Effector memory CD4-positive, alpha-beta T cell (primary cell): ENCODE measurements at regions not wholly inside any gene's neighbourhood (a gene's known extent, or its start where the extent isn't known, plus 50 kb on each side); places are given as distances from the start of the nearest gene placed in this dataset.
"Not testable (repeated sequence)": the region's sequence is repeated elsewhere in the genome, so short reads cannot be mapped to it uniquely, and the experiment has no call there.

Source experiments
- DNase-seq, 3 donors: peaks; one replicate each; pipeline ENCODE4 v3.0.0-alpha.2; 2020
- H3K27ac ChIP-seq: 2 replicates; pipeline ENCODE4 v1.7.0; 2013; ENCODE audit warnings: mild to moderate bottlenecking, low read length, moderate library complexity; ENCODE audit not compliant: insufficient read depth, poor library complexity, severe bottlenecking
- H3K27me3 ChIP-seq: replicated peaks from 2 replicates; pipeline ENCODE4 v1.7.0; 2013; ENCODE audit warnings: mild to moderate bottlenecking, low read length; ENCODE audit not compliant: insufficient read depth, control insufficient read depth, poor library complexity, severe bottlenecking
- H3K36me3 ChIP-seq: 2 replicates; pipeline ENCODE4 v1.7.0; 2013; ENCODE audit warnings: mild to moderate bottlenecking, low read length, moderate library complexity; ENCODE audit not compliant: control insufficient read depth, insufficient read depth
- H3K4me1 ChIP-seq: 2 replicates; pipeline ENCODE4 v1.7.0; 2013; ENCODE audit warnings: low read length, mild to moderate bottlenecking; ENCODE audit not compliant: control insufficient read depth, insufficient read depth, poor library complexity, severe bottlenecking
- H3K4me3 ChIP-seq: 2 replicates; pipeline ENCODE4 v1.7.0; 2013; ENCODE audit warnings: low read length, low read depth, mild to moderate bottlenecking; ENCODE audit not compliant: insufficient read depth, poor library complexity, severe bottlenecking
- H3K9me3 ChIP-seq: 2 replicates; pipeline ENCODE4 v1.7.0; 2013; ENCODE audit warnings: mild to moderate bottlenecking, low read length, moderate library complexity; ENCODE audit not compliant: control insufficient read depth

GRCh38 chr6:156432543-156432942 lies 344.6 kb upstream of the ARID1B start:
- H3K36me3 ChIP-seq = no peaks in the 10 kb centered on the region
- H3K4me1 ChIP-seq = no peaks in the 10 kb centered on the region
- H3K9me3 ChIP-seq = no peaks in the 10 kb centered on the region
- no peak overlapping the region for H3K27ac ChIP-seq
- no peaks in the 10 kb centered on the region for H3K27me3 ChIP-seq
- no peak for DNase-seq
- no peak overlapping the region for H3K4me3 ChIP-seq

DNA sequence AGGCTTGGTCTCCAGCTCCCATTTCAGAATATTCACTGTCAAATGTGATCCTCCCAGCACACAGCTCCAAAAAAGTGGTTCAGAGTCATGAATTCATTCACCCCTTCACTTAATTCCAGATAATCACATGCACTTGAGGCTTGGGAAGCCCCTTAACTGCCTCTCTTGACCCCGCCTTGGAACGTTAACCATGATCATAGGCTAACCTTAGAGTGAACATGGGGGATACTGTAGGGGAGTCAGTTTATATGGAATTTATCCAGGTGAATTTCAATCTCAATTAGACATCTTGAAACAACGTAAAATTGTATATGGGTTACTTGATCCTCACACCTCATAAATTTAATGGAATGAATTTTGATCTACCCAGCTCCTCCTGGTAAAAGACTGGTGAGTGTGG lies 346.8 kb upstream of the ARID1B start:
- Histone ChIP-seq H3K9me3 (no peaks in the 10 kb centered on the region), H3K4me1 (no peaks in the 10 kb centered on the region), H3K36me3 (no peaks in the 10 kb centered on the region), H3K27ac (no peak overlapping the region), H3K4me3 (no peak overlapping the region), H3K27me3 (no peaks in the 10 kb centered on the region)
- DNase-seq = no peak

GRCh38 chr6:156427345-156427744 lies 349.8 kb upstream of the ARID1B start:
- peaks cover 20% of the 10 kb centered on the region for H3K4me1 ChIP-seq
- H3K9me3 ChIP-seq = no peaks in the 10 kb centered on the region
- no peak overlapping the region for H3K27ac ChIP-seq
- no peak overlapping the region for H3K4me3 ChIP-seq
- H3K36me3 ChIP-seq = no peaks in the 10 kb centered on the region
- DNase-seq = no peak
- no peaks in the 10 kb centered on the region for H3K27me3 ChIP-seq

GRCh38 chr6:156425359-156426020 lies 351.7 kb upstream of the ARID1B start:
- no peak overlapping the region for H3K4me3 ChIP-seq
- no peaks in the 10 kb centered on the region for H3K9me3 ChIP-seq
- no peak for DNase-seq
- no peaks in the 10 kb centered on the region for H3K27me3 ChIP-seq
- no peaks in the 10 kb centered on the region for H3K36me3 ChIP-seq
- peaks cover 20% of the 10 kb centered on the region for H3K4me1 ChIP-seq
- H3K27ac ChIP-seq = no peak overlapping the region

DNA sequence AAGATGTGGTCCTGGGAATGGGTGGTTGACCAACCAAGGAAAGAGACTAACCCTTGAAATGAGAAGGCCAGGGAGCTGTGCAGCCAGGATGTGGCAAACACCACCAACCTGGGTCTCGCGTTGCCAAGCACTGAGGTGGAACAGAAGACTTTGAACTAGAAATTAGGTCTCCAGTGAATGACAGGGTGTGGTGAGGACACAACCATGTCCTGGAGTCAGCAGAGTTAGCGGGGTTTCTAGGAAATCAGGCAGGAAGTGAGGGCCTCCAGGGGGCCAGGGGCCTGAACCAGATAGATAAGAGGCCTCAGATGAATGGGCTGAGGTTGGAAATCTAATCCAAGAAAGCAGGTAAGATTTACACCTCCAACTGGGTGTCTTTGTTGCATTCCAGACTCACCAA lies 353.3 kb upstream of the ARID1B start:
- H3K36me3 ChIP-seq = no peaks in the 10 kb centered on the region
- no peaks in the 10 kb centered on the region for H3K27me3 ChIP-seq
- H3K4me3 ChIP-seq = peak overlapping the region; percentile 10
- H3K4me1 ChIP-seq = peaks cover 20% of the 10 kb centered on the region
- no peaks in the 10 kb centered on the region for H3K9me3 ChIP-seq
- DNase-seq = peak in 1 of 3 donors; percentile 1
- peak overlapping the region; percentile 48 for H3K27ac ChIP-seq

- Histone ChIP-seq H3K4me1 (peaks cover 20% of the 10 kb centered on the region), H3K9me3 (no peaks in the 10 kb centered on the region), H3K36me3 (no peaks in the 10 kb centered on the region), H3K27ac (peak overlapping the region; percentile 48), H3K4me3 (no peak overlapping the region), H3K27me3 (no peaks in the 10 kb centered on the region)
- DNase-seq = no peak
These were observed 354.1 kb upstream of the ARID1B start for GRCh38 chr6:156423075-156423474.

GRCh38 chr6:156421933-156422332 lies 355.2 kb upstream of the ARID1B start:
- H3K27ac ChIP-seq = no peak overlapping the region
- DNase-seq = no peak

GRCh38 chr6:156421301-156421700 lies 355.9 kb upstream of the ARID1B start:
- H3K27ac ChIP-seq, H3K27me3 ChIP-seq, H3K9me3 ChIP-seq, H3K4me3 ChIP-seq, H3K36me3 ChIP-seq, DNase-seq: not testable (repeated sequence)
- H3K4me1 ChIP-seq = peaks cover 20% of the 10 kb centered on the region

More at GRCh38 chr6:156421933-156422332, 355.2 kb upstream of the ARID1B start:
- Histone ChIP-seq H3K4me3 (no peak overlapping the region), H3K27me3 (no peaks in the 10 kb centered on the region), H3K36me3 (no peaks in the 10 kb centered on the region), H3K4me1 (peaks cover 20% of the 10 kb centered on the region), H3K9me3 (no peaks in the 10 kb centered on the region)

DNA sequence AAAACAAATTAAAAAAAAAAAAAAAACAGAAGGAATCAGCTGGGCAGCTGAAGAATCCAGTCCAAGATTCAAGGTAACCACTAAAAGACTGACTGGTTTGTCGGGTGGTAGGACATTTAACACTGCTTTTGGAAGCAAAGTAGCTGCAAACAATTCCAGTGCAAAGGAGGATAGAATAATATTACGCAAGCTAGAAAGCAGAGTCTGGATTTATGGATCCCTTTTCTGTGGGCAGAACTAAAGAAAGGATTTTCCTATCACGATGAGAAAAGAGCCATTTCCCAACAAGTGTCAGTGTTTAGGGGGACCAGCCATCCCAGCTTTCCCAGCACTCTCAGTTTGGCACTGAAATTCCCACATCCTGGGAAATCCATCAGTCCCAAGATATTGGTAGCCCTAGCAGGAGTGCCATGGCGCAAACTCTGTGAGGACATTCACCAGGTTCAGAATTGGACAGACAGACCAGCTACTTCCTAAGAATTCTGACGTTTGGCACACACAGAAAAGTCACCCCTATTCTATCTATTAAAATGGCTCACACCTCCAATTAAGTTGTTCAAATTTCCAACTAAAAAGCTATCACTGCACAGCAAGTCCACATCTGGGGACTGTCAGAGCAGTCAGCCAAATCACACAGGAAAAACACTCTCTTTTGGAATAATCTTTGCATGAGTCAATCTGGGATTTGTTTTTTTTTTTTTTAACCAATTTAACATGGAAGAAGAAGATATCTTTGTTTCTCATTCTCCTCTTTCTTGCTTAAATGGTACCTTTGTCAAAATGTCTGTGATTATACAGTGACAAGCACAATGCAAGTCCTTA lies 356.8 kb upstream of the ARID1B start:
- no peaks in the 10 kb centered on the region for H3K36me3 ChIP-seq
- no peak overlapping the region for H3K4me3 ChIP-seq
- no peaks in the 10 kb centered on the region for H3K27me3 ChIP-seq
- no peaks in the 10 kb centered on the region for H3K9me3 ChIP-seq
- no peak overlapping the region for H3K27ac ChIP-seq
- DNase-seq = no peak
- H3K4me1 ChIP-seq = peaks cover 20% of the 10 kb centered on the region

DNA sequence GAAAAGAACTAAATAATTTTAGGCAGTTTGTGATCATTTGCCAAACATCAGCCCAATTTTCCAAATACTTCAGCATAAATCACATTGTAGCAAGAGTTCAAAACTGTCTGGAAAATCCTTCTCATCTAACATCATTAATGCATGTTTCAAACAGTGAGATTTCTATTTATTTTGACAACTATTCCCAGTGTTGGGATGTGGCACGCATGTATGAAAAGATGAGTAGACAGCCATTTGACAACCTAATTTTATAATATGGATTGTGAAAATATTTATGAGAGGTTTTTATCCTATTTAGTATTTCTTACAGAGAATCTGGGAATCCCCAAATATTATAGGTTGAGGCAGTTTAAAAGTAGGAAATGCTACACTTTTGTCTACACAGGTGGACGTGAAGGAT lies 357.6 kb upstream of the ARID1B start:
- H3K36me3 ChIP-seq = no peaks in the 10 kb centered on the region
- peaks cover 18% of the 10 kb centered on the region for H3K4me1 ChIP-seq
- DNase-seq = no peak
- no peak overlapping the region for H3K27ac ChIP-seq
- no peak overlapping the region for H3K4me3 ChIP-seq
- no peaks in the 10 kb centered on the region for H3K9me3 ChIP-seq
- no peaks in the 10 kb centered on the region for H3K27me3 ChIP-seq
